Fibroblast of lung (primary cell): ENCODE measurements at regions not wholly inside any gene's neighbourhood (a gene's known extent, or its start where the extent isn't known, plus 50 kb on each side); places are given as distances from the start of the nearest gene placed in this dataset.

ENCODE experiments used
- CTCF ChIP-seq, 2 donors: IDR thresholded peaks in 1 of 2; conservative IDR thresholded peaks in 1 of 2; 1 replicate in 1 of 2; 2 replicates in 1 of 2; pipeline ENCODE4 v1.5.1; 2011 to 2012; ENCODE audit warnings: low read length in 2 of 2, control low read depth in 1 of 2, inconsistent platforms in 1 of 2, low read depth in 1 of 2, mild to moderate bottlenecking in 1 of 2
- EZH2 ChIP-seq: IDR thresholded peaks from 2 replicates; pipeline ENCODE4 v1.5.1; 2012; ENCODE audit warnings: low read length, control low read depth, mild to moderate bottlenecking; ENCODE audit errors: missing control alignments

DNA sequence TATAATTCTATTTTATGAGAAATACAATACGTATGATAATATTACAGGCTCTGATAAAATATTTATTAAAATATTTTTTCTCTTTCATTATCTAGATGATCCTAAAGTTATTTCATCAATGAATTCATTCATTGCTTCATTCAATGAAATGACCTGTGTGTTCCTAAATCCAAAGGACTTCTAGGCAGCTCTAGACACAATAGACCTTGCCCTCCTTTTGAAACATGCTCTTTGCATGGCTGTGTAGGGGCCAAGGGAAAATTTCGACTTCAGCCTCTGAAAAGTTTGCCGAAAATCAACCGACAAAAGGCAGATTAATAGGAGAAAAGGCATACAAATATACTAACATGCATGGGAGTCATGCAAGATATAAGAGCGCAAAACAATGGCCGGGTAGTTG, 402.0 kb downstream of the ELAVL2 start:
- no peak for TF ChIP-seq CTCF (conservative IDR thresholded peaks at IDR 0.05 in 1 of 2, IDR thresholded peaks at IDR 0.05 in 1 of 2; ENCODE audit: low read depth in 1 of 2, low read length in 2 of 2)
- TF ChIP-seq EZH2, result no peak
